ENCODE measurements at regions not wholly inside any gene's neighbourhood (a gene's known extent, or its start where the extent isn't known, plus 50 kb on each side); places are given as distances from the start of the nearest gene placed in this dataset.
"Not testable (repeated sequence)": the region's sequence is repeated elsewhere in the genome, so short reads cannot be mapped to it uniquely, and the experiment has no call there.

DNA sequence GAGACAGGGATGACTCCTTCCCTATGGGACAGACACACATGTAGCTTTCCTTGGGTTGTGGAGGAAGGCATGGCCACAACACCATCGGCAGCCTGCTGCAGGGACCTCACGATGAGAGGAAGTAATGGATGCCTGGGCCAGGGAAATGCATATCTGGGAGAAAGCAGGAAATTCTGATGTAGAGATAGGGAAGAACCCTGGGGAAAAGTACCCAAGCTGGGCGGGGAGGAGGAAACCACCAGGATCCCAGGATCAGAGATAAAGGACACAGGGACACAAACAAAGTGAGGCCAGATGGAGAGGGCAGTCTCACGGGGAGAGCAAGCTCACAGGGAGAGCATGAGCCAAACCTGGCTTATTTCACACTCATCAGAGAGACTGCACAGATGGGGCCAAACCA, 294.7 kb upstream of the TEKT4 start:
- H3K4me1 ChIP-seq (ENCODE audit: control insufficient read depth, insufficient read depth, low read length); H3K4me3 ChIP-seq (ENCODE audit: low read depth, low read length); H3K9ac ChIP-seq (ENCODE audit: low read depth, low read length); H3K27me3 ChIP-seq (ENCODE audit: control insufficient read depth, insufficient read depth, low read length); H3K36me3 ChIP-seq (ENCODE audit: control insufficient read depth, insufficient read depth, low read length); H3K27ac ChIP-seq (ENCODE audit: low read depth, low read length): not testable (repeated sequence)
- H3K9me3 ChIP-seq (ENCODE audit: control insufficient read depth, insufficient read depth, low read length), result peaks cover 14% of the 10 kb centered on the region

DNA sequence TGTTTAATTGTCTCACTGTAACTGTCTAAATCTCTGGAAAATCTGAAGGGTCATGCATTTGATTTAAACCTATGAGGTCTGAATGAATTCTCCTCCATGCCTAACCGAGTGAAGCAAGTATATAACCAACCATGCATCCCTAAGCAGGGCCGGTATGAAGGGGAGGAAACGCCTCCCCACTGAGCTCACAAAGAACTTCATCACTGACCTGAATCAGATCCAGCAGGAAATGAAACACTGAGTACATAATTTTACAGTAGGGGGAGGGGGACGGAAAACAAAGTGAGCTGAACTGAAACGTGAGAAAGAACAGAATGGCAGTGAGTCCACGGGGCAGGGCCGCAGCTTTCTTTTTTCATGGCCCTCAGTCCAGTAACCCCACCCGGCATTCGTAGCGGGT, 294.1 kb upstream of the TEKT4 start:
- not testable (repeated sequence) for H3K27ac ChIP-seq (ENCODE audit: low read depth, low read length)

GRCh38 chr2:94579221-94579620, 292.0 kb upstream of the TEKT4 start:
- not testable (repeated sequence) for H3K9ac ChIP-seq (ENCODE audit: low read depth, low read length); H3K4me1 ChIP-seq (ENCODE audit: control insufficient read depth, insufficient read depth, low read length); H3K36me3 ChIP-seq (ENCODE audit: control insufficient read depth, insufficient read depth, low read length); H3K27ac ChIP-seq (ENCODE audit: low read depth, low read length); H3K27me3 ChIP-seq (ENCODE audit: control insufficient read depth, insufficient read depth, low read length); H3K4me3 ChIP-seq (ENCODE audit: low read depth, low read length)
- H3K9me3 ChIP-seq (ENCODE audit: control insufficient read depth, insufficient read depth, low read length), result peaks cover 20% of the 10 kb centered on the region

More for the DNA sequence above, 294.1 kb upstream of the TEKT4 start:
- peaks cover 14% of the 10 kb centered on the region for H3K9me3 ChIP-seq (ENCODE audit: control insufficient read depth, insufficient read depth, low read length)
- H3K4me1 ChIP-seq (ENCODE audit: control insufficient read depth, insufficient read depth, low read length); H3K4me3 ChIP-seq (ENCODE audit: low read depth, low read length); H3K36me3 ChIP-seq (ENCODE audit: control insufficient read depth, insufficient read depth, low read length); H3K9ac ChIP-seq (ENCODE audit: low read depth, low read length); H3K27me3 ChIP-seq (ENCODE audit: control insufficient read depth, insufficient read depth, low read length): not testable (repeated sequence)

DNA sequence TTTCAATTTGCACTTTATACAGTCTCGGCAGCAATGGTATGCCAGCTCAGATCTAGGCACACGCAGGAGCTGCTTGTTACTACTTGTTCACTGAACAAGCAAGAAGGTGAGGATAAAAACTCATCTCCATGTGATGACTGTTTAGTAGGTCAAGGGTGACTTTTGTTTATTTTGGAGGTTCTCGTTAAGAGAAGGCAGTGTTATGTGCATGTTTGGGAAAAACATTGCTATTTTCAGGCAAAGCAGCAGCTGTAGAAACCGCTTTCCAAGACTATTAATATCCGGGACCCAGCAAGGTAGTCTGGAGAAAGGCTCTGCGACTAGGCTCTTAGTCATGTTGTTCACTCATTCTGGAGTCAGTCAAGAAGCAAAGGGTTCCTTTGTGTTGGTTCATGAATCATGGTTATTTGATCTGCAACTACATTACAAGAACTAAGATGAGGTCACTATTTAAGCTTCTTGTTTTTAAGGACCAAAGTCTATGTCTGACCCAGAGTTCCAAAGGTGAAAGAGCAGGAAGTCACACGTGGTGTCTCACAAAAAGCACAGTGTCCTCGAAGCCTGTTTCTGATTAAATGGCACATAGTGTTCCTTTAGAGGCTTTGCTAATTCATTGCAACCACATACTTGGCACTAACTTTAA, 288.0 kb upstream of the TEKT4 start:
- not testable (repeated sequence) for H3K27me3 ChIP-seq (ENCODE audit: control insufficient read depth, insufficient read depth, low read length); H3K4me3 ChIP-seq (ENCODE audit: low read depth, low read length); H3K9ac ChIP-seq (ENCODE audit: low read depth, low read length); H3K9me3 ChIP-seq (ENCODE audit: control insufficient read depth, insufficient read depth, low read length); H3K27ac ChIP-seq (ENCODE audit: low read depth, low read length); H3K36me3 ChIP-seq (ENCODE audit: control insufficient read depth, insufficient read depth, low read length); H3K4me1 ChIP-seq (ENCODE audit: control insufficient read depth, insufficient read depth, low read length)

DNA sequence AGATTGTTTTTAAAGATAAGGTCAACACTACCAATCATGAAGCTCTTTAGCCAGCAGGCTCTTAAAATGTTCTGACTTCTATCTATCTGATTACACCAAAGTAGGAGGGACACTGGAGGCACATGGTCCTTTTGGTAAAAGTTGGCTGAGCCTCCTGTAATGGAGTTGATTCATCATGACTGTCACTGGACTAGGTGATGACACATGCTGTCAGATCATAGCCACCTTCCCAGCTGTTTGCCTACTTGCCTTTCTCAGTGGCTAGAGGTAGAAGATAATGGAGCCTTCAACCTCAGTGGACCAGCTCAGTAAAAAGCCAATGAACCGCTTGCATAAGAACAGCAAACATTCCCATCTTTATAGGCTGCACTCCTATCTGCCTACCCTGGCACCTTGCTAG, 286.7 kb upstream of the TEKT4 start:
- H3K27me3 ChIP-seq (ENCODE audit: control insufficient read depth, insufficient read depth, low read length); H3K4me1 ChIP-seq (ENCODE audit: control insufficient read depth, insufficient read depth, low read length); H3K36me3 ChIP-seq (ENCODE audit: control insufficient read depth, insufficient read depth, low read length); H3K27ac ChIP-seq (ENCODE audit: low read depth, low read length); H3K4me3 ChIP-seq (ENCODE audit: low read depth, low read length); H3K9me3 ChIP-seq (ENCODE audit: control insufficient read depth, insufficient read depth, low read length); H3K9ac ChIP-seq (ENCODE audit: low read depth, low read length): not testable (repeated sequence)

DNA sequence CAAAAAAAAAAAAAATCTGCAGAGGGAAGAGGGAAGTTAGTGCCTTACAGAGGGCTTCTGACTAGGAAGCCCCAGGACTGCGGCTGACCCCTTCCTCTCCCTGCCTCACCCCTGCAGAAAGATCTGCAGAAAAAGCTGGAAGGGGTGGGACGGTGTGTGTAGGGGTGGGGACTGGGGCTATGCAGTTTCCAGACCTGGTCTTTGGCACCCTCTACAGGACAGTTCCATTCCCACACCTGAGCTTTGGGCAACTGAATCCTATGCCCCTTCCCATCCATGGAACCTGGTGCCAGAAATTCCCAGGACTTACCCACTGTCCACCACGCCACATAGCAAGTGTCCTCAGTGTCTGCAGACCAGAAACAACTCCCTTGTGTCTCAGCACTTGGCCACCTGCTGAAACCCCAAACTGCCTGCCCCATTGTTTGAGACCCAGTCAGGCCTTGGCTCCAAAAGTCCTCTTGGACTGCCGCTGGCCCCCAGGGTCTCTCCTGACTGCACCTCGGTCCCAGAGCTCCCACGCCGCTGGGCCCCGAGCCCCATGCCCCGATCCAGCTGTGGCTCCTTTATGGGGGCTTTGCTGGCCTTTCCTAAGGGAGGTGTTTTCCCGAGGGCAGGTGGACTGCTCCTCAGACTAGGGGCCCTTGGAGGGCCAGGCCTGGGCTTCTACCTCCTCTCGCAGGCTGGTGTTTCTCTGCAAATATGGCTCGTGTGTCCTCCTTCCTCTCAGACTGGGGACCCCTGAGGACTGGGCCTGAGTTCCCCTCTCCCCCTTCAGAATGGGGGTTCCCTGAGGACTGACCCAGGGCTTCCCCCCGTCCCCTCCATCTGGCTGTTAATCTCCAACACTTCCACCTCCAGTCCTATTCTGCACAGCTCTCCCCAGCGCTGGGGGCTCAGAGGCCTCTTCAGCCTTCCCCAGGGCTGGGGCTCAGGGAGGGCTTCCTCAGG, 284.9 kb upstream of the TEKT4 start:
- H3K27me3 ChIP-seq (ENCODE audit: control insufficient read depth, insufficient read depth, low read length); H3K4me3 ChIP-seq (ENCODE audit: low read depth, low read length); H3K4me1 ChIP-seq (ENCODE audit: control insufficient read depth, insufficient read depth, low read length); H3K9ac ChIP-seq (ENCODE audit: low read depth, low read length); H3K36me3 ChIP-seq (ENCODE audit: control insufficient read depth, insufficient read depth, low read length); H3K9me3 ChIP-seq (ENCODE audit: control insufficient read depth, insufficient read depth, low read length); H3K27ac ChIP-seq (ENCODE audit: low read depth, low read length): not testable (repeated sequence)

GRCh38 chr2:94587042-94587441, 284.2 kb upstream of the TEKT4 start:
- H3K4me1 ChIP-seq (ENCODE audit: control insufficient read depth, insufficient read depth, low read length); H3K9ac ChIP-seq (ENCODE audit: low read depth, low read length); H3K27me3 ChIP-seq (ENCODE audit: control insufficient read depth, insufficient read depth, low read length); H3K27ac ChIP-seq (ENCODE audit: low read depth, low read length); H3K4me3 ChIP-seq (ENCODE audit: low read depth, low read length); H3K36me3 ChIP-seq (ENCODE audit: control insufficient read depth, insufficient read depth, low read length): not testable (repeated sequence)
- peaks cover 12% of the 10 kb centered on the region for H3K9me3 ChIP-seq (ENCODE audit: control insufficient read depth, insufficient read depth, low read length)

- H3K27me3 ChIP-seq (ENCODE audit: control insufficient read depth, insufficient read depth, low read length); H3K9ac ChIP-seq (ENCODE audit: low read depth, low read length); H3K4me3 ChIP-seq (ENCODE audit: low read depth, low read length); H3K36me3 ChIP-seq (ENCODE audit: control insufficient read depth, insufficient read depth, low read length); H3K4me1 ChIP-seq (ENCODE audit: control insufficient read depth, insufficient read depth, low read length); H3K27ac ChIP-seq (ENCODE audit: low read depth, low read length): not testable (repeated sequence)
- H3K9me3 ChIP-seq (ENCODE audit: control insufficient read depth, insufficient read depth, low read length), result peaks cover 29% of the 10 kb centered on the region
These were observed 277.0 kb upstream of the TEKT4 start for GRCh38 chr2:94594019-94594836.

- H3K4me3 ChIP-seq (ENCODE audit: low read depth, low read length); H3K4me1 ChIP-seq (ENCODE audit: control insufficient read depth, insufficient read depth, low read length); H3K27me3 ChIP-seq (ENCODE audit: control insufficient read depth, insufficient read depth, low read length); H3K27ac ChIP-seq (ENCODE audit: low read depth, low read length); H3K9ac ChIP-seq (ENCODE audit: low read depth, low read length); H3K36me3 ChIP-seq (ENCODE audit: control insufficient read depth, insufficient read depth, low read length): not testable (repeated sequence)
- H3K9me3 ChIP-seq (ENCODE audit: control insufficient read depth, insufficient read depth, low read length), result peaks cover 30% of the 10 kb centered on the region
These were observed 275.3 kb upstream of the TEKT4 start for GRCh38 chr2:94595956-94596355.

DNA sequence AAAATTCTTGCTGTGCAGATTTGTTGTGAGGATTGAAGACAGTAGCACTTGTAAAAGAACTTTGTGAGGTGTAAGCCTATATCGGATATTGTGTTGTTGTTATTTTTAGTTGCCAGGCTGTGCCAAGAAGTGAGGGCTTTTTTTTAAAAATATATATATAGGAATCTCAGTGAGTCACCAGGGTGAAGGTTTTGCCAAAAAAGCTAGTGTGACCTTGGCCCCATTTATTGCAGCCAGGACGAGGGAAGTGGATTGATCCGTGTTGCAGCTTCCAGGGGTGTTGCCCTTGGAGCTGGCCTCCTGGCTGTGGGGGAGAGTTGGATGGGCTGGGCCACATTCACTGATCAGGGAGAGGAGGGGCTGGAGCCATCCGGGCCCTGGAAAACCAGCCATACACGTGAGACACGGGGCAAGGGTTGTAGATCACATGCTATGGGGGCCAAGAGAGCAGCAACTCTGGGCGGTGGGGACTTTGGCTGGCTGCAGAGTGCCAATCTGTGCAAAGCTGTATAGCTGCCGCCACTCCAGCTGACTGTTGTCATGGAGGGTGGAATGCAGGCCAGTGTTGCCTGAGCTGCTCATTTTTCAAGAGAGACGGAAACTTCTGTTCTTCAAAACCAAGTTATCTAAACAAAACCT, 273.0 kb upstream of the TEKT4 start:
- not testable (repeated sequence) for H3K27me3 ChIP-seq (ENCODE audit: control insufficient read depth, insufficient read depth, low read length); H3K36me3 ChIP-seq (ENCODE audit: control insufficient read depth, insufficient read depth, low read length); H3K4me1 ChIP-seq (ENCODE audit: control insufficient read depth, insufficient read depth, low read length); H3K9ac ChIP-seq (ENCODE audit: low read depth, low read length); H3K4me3 ChIP-seq (ENCODE audit: low read depth, low read length); H3K27ac ChIP-seq (ENCODE audit: low read depth, low read length)
- peaks cover 37% of the 10 kb centered on the region for H3K9me3 ChIP-seq (ENCODE audit: control insufficient read depth, insufficient read depth, low read length)

Measured in HUES48 (cell line).